ENCODE measurements at regions not wholly inside any gene's neighbourhood (a gene's known extent, or its start where the extent isn't known, plus 50 kb on each side); places are given as distances from the start of the nearest gene placed in this dataset.

GRCh38 chr3:177411201-177411600, 213.9 kb upstream of the TBL1XR1 start:
- TF ChIP-seq MAX (IDR thresholded peaks at IDR 0.05), result no peak
- no peak for TF ChIP-seq CHD2 (IDR thresholded peaks at IDR 0.05; ENCODE audit: low read length)
- no peak for TF ChIP-seq CTCF (IDR thresholded peaks at IDR 0.05; ENCODE audit: control extremely low read depth in 1 of 3, insufficient read depth in 1 of 3, low read depth in 1 of 3, low read length in 3 of 3)
- no peak for TF ChIP-seq KDM1A (IDR thresholded peaks at IDR 0.05; ENCODE audit: borderline replicate concordance, low read length)
- TF ChIP-seq RAD21 (IDR thresholded peaks at IDR 0.05 in 1 of 2, conservative IDR thresholded peaks at IDR 0.05 in 1 of 2; ENCODE audit: low read depth in 2 of 2, low read length in 2 of 2), result no peak
- no peak for TF ChIP-seq POLR2A (IDR thresholded peaks at IDR 0.05; ENCODE audit: control extremely low read depth in 1 of 2, low read depth in 2 of 2, low read length in 2 of 2)
- no peak for TF ChIP-seq YY1 (IDR thresholded peaks at IDR 0.05; ENCODE audit: low read depth, low read length)
- TF ChIP-seq EP300 (IDR thresholded peaks at IDR 0.05; ENCODE audit: borderline replicate concordance in 1 of 2, low read depth in 2 of 2, low read length in 2 of 2), result no peak
- no peak for TF ChIP-seq TBP (IDR thresholded peaks at IDR 0.05; ENCODE audit: low read depth, low read length)
- no peak for TF ChIP-seq CHD1 (IDR thresholded peaks at IDR 0.05; ENCODE audit: low read depth, low read length)
- no peak for TF ChIP-seq EZH2 (IDR thresholded peaks at IDR 0.05; ENCODE audit: low read depth, low read length, severe bottlenecking)
- TF ChIP-seq PHF8 (conservative IDR thresholded peaks at IDR 0.05; ENCODE audit: low read depth, low read length), result no peak
